Endothelial cell (in vitro differentiated cells): ENCODE measurements at regions not wholly inside any gene's neighbourhood (a gene's known extent, or its start where the extent isn't known, plus 50 kb on each side); places are given as distances from the start of the nearest gene placed in this dataset.

Source experiments
- DNase-seq: peaks from one replicate; pipeline ENCODE4 v3.0.0; 2021; ENCODE audit warnings: low spot score
- H3K27ac Mint-ChIP-seq: one replicate; pipeline ENCODE4 v1.8.0; 2021; ENCODE audit warnings: mixed read lengths, inconsistent platforms; ENCODE audit not compliant: unreplicated experiment
- H3K27me3 Mint-ChIP-seq: one replicate; pipeline ENCODE4 v1.8.0; 2021; ENCODE audit warnings: mild to moderate bottlenecking, moderate library complexity, mixed read lengths, inconsistent platforms; ENCODE audit not compliant: unreplicated experiment
- H3K36me3 Mint-ChIP-seq: one replicate; pipeline ENCODE4 v1.8.0; 2021; ENCODE audit warnings: mild to moderate bottlenecking, low read depth, mixed read lengths, inconsistent platforms; ENCODE audit not compliant: unreplicated experiment
- H3K4me1 Mint-ChIP-seq: one replicate; pipeline ENCODE4 v1.8.0; 2021; ENCODE audit warnings: mild to moderate bottlenecking, mixed read lengths, inconsistent platforms; ENCODE audit not compliant: unreplicated experiment
- H3K4me3 Mint-ChIP-seq: one replicate; pipeline ENCODE4 v1.8.0; 2021; ENCODE audit warnings: mild to moderate bottlenecking, mixed read lengths, inconsistent platforms; ENCODE audit not compliant: unreplicated experiment
- H3K9me3 Mint-ChIP-seq: one replicate; pipeline ENCODE4 v1.8.0; 2021; ENCODE audit warnings: mixed read lengths, inconsistent platforms; ENCODE audit not compliant: unreplicated experiment
- TF ChIP-seq, protein P1 (sequence below): fragments of 200-600 bp; sonication (generic); IDR thresholded peaks from one replicate; pipeline ENCODE4 v1.5.0; 2021; ENCODE audit warnings: antibody characterized with exemption; ENCODE audit not compliant: unreplicated experiment

DNA sequence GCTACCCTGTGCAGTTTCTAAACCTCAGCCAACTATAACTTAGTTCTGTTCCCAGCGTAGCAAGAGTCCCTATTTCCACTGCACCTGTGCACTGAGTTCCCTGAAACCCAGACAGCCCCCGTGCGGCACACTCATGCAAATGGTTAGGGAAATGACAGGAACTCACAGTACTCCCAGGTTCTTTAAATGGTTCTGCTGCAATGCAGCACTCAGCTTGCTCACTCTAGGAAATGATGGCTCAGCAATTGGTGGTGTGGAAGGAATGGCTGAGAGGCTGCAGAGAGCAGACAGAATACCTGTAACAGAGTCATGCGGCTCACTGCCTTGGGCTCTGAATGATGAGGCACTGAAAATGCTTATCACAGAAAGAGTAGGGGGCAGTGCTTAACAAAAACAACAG lies 143.0 kb downstream of the RAD51AP2 start:
- Mint-ChIP-seq H3K9me3 (no peaks in the 10 kb centered on the region), H3K4me1 (no peaks in the 10 kb centered on the region), H3K4me3 (no peak overlapping the region), H3K27ac (no peak overlapping the region), H3K27me3 (no peaks in the 10 kb centered on the region), H3K36me3 (no peaks in the 10 kb centered on the region)
- DNase-seq, result peak; percentile 3
- TF ChIP-seq, protein P1, sequence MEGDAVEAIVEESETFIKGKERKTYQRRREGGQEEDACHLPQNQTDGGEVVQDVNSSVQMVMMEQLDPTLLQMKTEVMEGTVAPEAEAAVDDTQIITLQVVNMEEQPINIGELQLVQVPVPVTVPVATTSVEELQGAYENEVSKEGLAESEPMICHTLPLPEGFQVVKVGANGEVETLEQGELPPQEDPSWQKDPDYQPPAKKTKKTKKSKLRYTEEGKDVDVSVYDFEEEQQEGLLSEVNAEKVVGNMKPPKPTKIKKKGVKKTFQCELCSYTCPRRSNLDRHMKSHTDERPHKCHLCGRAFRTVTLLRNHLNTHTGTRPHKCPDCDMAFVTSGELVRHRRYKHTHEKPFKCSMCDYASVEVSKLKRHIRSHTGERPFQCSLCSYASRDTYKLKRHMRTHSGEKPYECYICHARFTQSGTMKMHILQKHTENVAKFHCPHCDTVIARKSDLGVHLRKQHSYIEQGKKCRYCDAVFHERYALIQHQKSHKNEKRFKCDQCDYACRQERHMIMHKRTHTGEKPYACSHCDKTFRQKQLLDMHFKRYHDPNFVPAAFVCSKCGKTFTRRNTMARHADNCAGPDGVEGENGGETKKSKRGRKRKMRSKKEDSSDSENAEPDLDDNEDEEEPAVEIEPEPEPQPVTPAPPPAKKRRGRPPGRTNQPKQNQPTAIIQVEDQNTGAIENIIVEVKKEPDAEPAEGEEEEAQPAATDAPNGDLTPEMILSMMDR, result no peak

DNA sequence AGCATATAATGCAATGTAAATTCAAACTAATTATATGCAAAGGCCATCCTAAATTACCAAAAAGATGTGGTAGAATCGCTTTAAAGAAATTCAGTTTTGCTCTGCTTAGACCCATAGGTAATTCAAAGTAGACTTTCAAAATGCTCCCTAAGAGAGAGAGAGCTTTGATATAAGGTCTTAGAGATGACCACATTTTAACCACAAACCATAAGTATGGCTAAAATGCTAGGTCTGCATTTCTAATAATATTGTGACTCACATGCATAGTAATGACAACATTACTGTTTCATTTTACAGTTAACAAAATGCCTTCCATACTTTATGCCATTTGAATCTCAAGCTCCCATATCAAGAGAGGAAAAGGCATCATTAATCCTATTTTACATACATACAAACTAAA lies 144.5 kb downstream of the RAD51AP2 start:
- H3K4me1 Mint-ChIP-seq, result no peaks in the 10 kb centered on the region
- H3K27ac Mint-ChIP-seq, result no peak overlapping the region
- H3K36me3 Mint-ChIP-seq, result no peaks in the 10 kb centered on the region
- H3K4me3 Mint-ChIP-seq, result no peak overlapping the region
- TF ChIP-seq, protein P1, result no peak
- no peaks in the 10 kb centered on the region for H3K9me3 Mint-ChIP-seq
- DNase-seq, result no peak
- no peaks in the 10 kb centered on the region for H3K27me3 Mint-ChIP-seq

DNA sequence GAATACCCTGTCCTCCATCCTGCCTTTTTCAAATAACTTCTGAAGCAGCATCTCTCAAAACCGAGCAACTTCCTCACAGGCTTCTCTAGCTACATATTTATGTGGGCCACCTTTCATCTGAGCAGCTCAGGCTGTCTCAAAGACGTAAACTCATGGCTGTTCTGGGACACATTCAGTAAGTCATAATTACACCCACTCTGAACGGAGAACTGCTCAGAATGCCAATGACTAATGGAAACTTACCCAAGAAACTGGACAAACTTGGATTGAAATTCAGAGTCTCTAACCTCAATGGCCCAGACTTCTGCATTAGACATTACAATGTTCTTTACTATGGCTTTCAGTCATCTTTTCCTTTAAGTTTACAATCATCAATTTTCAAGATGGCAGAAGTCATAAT lies 145.2 kb downstream of the RAD51AP2 start:
- H3K36me3 Mint-ChIP-seq, result no peaks in the 10 kb centered on the region
- no peaks in the 10 kb centered on the region for H3K27me3 Mint-ChIP-seq
- no peak overlapping the region for H3K4me3 Mint-ChIP-seq
- no peak for DNase-seq
- TF ChIP-seq, protein P1, result no peak
- H3K9me3 Mint-ChIP-seq, result no peaks in the 10 kb centered on the region
- H3K27ac Mint-ChIP-seq, result no peak overlapping the region
- no peaks in the 10 kb centered on the region for H3K4me1 Mint-ChIP-seq

DNA sequence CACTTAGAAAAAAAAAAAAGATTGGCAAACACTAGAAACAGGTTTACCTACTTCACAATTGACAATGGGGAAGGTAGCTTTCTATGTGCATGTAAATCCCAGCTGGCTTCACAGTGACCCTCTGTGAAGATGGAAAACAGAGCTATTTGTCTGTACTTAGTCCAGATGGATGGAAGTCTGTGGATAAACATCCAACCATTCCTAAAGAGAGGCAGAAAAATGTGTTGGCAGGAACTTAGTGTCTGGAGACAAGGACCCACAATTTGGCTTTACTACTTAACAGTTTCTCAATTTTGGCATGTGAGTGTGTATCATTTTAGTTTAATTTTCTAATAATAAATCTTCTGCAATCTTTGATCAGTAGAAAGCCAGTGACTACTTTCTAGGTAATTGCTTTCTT lies 154.4 kb downstream of the RAD51AP2 start:
- Mint-ChIP-seq H3K36me3 (no peaks in the 10 kb centered on the region), H3K4me3 (no peak overlapping the region), H3K27me3 (no peaks in the 10 kb centered on the region), H3K27ac (no peak overlapping the region), H3K9me3 (no peaks in the 10 kb centered on the region), H3K4me1 (peaks cover 13% of the 10 kb centered on the region)
- TF ChIP-seq, protein P1, result no peak
- DNase-seq, result no peak

DNA sequence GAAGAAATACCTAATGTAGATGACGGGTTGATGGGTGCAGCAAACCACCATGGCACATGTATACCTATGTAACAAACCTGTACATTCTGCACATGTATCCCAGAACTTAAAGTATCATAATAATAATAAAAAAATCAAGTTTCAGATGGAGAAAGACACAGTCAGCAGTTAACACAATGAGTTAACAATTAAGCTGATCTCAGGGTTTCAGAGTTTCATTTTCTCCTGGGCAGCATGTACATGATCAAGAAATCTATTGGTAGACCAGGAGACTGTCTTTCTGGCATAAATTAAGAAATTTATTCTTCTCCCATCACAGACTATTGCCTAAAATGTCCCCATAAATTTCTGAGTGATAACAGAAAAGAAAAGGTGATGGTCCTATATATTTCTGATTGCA lies 155.3 kb downstream of the RAD51AP2 start:
- no peak overlapping the region for H3K27ac Mint-ChIP-seq
- DNase-seq, result no peak
- no peaks in the 10 kb centered on the region for H3K36me3 Mint-ChIP-seq
- no peaks in the 10 kb centered on the region for H3K27me3 Mint-ChIP-seq
- no peak overlapping the region for H3K4me3 Mint-ChIP-seq
- TF ChIP-seq, protein P1, result no peak
- H3K9me3 Mint-ChIP-seq, result no peaks in the 10 kb centered on the region
- H3K4me1 Mint-ChIP-seq, result peaks cover 13% of the 10 kb centered on the region
